Right lobe of liver (tissue), 6 donors: ENCODE measurements at regions not wholly inside any gene's neighbourhood (a gene's known extent, or its start where the extent isn't known, plus 50 kb on each side); places are given as distances from the start of the nearest gene placed in this dataset.

ENCODE experiments used
- ATAC-seq, 4 donors: fragments of 200-7000 bp; cut with Tn5 transposase; one replicate each; pipeline ENCODE4 v1.9.1; 2020; ENCODE audit warnings: mild to moderate bottlenecking in 4 of 4, moderate library complexity in 4 of 4
- DNase-seq, 3 donors: peaks; one replicate each; pipeline ENCODE4 v3.0.0-alpha.2; 2020
- H3K27ac ChIP-seq, 3 donors: fragments of 200-600 bp; one replicate each; pipeline ENCODE4 v1.8.0; 2022
- H3K27me3 ChIP-seq, 2 donors: fragments of 200-600 bp; one replicate each; pipeline ENCODE4 v1.8.0; 2022
- H3K36me3 ChIP-seq, 4 donors: fragments of 200-600 bp; sonication (generic) in 1 of 4; one replicate each; pipeline versions ENCODE4 v1.5.1 to v1.8.0; 2017 to 2022; ENCODE audit warnings: control low read depth in 1 of 4
- H3K4me1 ChIP-seq, 4 donors: fragments of 200-600 bp; sonication (generic) in 1 of 4; one replicate each; pipeline versions ENCODE4 v1.5.1 to v1.8.0; 2017 to 2022; ENCODE audit warnings: control low read depth in 1 of 4
- H3K4me3 ChIP-seq, 3 donors: fragments of 200-600 bp; one replicate each; pipeline ENCODE4 v1.8.0; 2022
- H3K9me3 ChIP-seq, 4 donors: fragments of 200-600 bp; sonication (generic) in 1 of 4; one replicate each; pipeline versions ENCODE4 v1.5.1 to v1.8.0; 2017 to 2022; ENCODE audit warnings: control low read depth in 1 of 4
- POLR2A ChIP-seq: fragments of 450-650 bp; IDR thresholded peaks from one replicate; pipeline ENCODE4 v1.6.1; 2017; ENCODE audit warnings: antibody characterized with exemption, mild to moderate bottlenecking
- WGBS: methylation state at CpG from one replicate; pipeline ENCODE4 v1.1.6; 2018; ENCODE audit warnings: low coverage, low lambda C conversion rate; ENCODE audit not compliant: insufficient coverage; ENCODE audit errors: missing lambda C conversion rate; 5-methylcytosine and 5-hydroxymethylcytosine counted together
- intact Hi-C, 2 donors: fragments of 100-400 bp; cut with DNase I; formaldehyde crosslinking; loops; one replicate each; pipeline versions ENCODE4 v1.11.2 to v1.14.1; 2022
- TF ChIP-seq, protein P1 (sequence below), 4 donors: fragments of 200-600 bp in 3 of 4; fragments of 450-650 bp in 1 of 4; IDR thresholded peaks; one replicate each; pipeline versions ENCODE4 v1.5.1 to v1.8.0; 2016 to 2022; ENCODE audit warnings: antibody characterized with exemption in 4 of 4, mild to moderate bottlenecking in 2 of 4
- donor health status: DM: no; HTN: yes; CAD: no.
- donor health status: DM: no; HTN: no; CAD: no.
- donor health status: DM: no; HTN: no; CAD: no.
- donor health status: DM: no; HTN: yes; CAD: no.
- donor health status: DM: no; HTN: yes; CAD: no.

DNA sequence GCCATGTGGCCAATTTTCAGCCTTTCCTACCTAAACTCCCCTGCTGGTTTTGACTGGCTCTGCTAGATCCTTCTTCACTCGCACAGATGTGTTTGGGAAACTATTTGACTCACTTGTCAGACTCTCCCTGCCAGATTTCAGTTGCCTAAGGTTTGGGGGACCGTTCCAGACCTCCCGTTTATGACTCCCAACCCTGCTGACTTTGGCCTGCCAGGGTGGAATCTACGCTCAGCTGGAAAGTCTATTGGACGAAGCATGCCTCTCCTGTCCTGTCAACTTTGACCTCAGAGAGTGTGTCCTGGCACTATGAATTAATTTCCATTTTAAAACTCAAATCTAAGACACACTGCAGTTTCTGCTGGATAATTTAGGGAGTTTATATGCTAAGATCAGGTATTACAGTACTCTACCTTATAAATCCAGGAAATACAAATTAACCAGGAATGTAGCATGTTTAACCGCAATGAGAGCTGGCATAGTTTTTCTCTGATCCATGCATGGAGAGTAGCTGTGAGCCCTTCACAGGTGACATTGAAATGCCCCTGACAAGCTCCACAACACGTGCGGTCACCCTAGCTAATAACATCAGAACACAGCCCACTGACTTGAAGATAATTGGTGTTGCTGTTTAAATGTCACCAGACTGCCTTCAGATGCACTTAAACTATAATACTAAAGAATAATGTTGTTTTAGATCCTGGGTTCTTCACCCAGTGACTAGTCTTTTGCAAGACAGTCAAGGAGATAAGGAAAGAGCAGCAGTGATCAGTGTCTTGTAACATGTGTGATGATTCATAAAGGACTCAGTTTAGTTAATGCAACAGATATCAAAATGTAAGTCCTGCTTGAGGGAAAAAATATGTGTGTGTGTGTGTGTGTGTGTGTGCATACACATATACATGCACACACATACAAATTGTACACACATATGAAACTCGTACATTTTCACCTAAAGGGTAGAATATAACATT lies 223.0 kb upstream of the MCTP2 start:
- Histone ChIP-seq H3K27ac (no peak overlapping the region), H3K4me1 (no peaks in the 10 kb centered on the region), H3K27me3 (no peaks in the 10 kb centered on the region), H3K9me3 (no peaks in the 10 kb centered on the region), H3K36me3 (no peaks in the 10 kb centered on the region), H3K4me3 (no peak overlapping the region)
- TF ChIP-seq, protein P1, sequence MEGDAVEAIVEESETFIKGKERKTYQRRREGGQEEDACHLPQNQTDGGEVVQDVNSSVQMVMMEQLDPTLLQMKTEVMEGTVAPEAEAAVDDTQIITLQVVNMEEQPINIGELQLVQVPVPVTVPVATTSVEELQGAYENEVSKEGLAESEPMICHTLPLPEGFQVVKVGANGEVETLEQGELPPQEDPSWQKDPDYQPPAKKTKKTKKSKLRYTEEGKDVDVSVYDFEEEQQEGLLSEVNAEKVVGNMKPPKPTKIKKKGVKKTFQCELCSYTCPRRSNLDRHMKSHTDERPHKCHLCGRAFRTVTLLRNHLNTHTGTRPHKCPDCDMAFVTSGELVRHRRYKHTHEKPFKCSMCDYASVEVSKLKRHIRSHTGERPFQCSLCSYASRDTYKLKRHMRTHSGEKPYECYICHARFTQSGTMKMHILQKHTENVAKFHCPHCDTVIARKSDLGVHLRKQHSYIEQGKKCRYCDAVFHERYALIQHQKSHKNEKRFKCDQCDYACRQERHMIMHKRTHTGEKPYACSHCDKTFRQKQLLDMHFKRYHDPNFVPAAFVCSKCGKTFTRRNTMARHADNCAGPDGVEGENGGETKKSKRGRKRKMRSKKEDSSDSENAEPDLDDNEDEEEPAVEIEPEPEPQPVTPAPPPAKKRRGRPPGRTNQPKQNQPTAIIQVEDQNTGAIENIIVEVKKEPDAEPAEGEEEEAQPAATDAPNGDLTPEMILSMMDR (IDR thresholded peaks at IDR 0.05) = no peak
- 54% methylated on average over 9 of the region's 9 CpGs for WGBS
- DNase-seq (no peak), ATAC-seq (no peak)
- intact Hi-C loops = no loop called here

DNA sequence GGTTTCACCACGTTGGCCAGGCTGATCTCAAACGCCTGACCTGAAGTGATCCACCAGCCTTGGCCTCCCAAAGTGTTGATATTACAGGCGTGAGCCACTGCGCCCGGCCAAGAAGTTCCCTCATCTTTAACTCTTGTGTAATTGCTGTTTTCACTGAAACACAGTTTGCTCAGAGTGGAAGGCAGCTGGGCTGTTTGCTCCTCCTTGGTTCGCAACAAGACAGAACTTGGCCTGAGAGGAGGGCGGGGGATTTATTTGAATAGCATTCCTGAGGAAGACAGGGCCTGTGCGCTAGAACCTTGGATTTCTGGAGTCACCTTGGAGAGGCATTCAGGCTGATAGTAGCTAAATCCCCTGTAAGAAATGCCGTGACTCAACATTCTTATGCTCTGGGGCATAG lies 226.7 kb upstream of the MCTP2 start:
- Histone ChIP-seq H3K4me1 (no peaks in the 10 kb centered on the region), H3K27ac (no peak overlapping the region), H3K4me3 (no peak overlapping the region), H3K27me3 (no peaks in the 10 kb centered on the region), H3K36me3 (no peaks in the 10 kb centered on the region), H3K9me3 (no peaks in the 10 kb centered on the region)
- TF ChIP-seq, protein P1 (IDR thresholded peaks at IDR 0.05) = no peak
- no peak for TF ChIP-seq POLR2A
- ATAC-seq = no peak
- intact Hi-C loops = no loop called here
- 68% methylated on average over 8 of the region's 9 CpGs for WGBS
- no peak for DNase-seq

DNA sequence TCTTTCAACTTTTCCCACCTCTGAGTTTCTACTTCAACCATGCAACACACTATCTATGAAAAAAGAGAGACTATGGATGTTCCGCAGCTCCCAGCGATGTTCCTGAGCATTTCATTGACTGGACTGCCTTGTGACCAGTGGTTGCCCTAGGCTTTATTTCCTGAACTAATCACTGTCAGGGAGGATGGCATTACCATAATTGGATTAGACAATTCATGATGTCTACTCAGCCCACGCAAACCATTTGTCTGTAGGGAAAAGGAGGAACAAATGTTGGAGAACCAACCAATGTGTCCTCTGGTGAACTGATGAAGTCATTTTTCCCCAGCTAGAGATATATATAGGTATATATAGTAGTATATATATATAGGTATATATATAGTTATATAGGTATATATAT lies 229.3 kb upstream of the MCTP2 start:
- WGBS = 84% methylated on average over 3 of the region's 3 CpGs
- no peaks in the 10 kb centered on the region for H3K27me3 ChIP-seq
- DNase-seq (no peak), ATAC-seq (no peak)
- TF ChIP-seq, protein P1 (IDR thresholded peaks at IDR 0.05) = no peak
- TF ChIP-seq POLR2A = no peak
- H3K36me3 ChIP-seq = no peaks in the 10 kb centered on the region
- H3K9me3 ChIP-seq = no peaks in the 10 kb centered on the region
- no peak overlapping the region for H3K27ac ChIP-seq
- intact Hi-C loops = no loop called here
- H3K4me3 ChIP-seq = no peak overlapping the region
- H3K4me1 ChIP-seq = no peaks in the 10 kb centered on the region

DNA sequence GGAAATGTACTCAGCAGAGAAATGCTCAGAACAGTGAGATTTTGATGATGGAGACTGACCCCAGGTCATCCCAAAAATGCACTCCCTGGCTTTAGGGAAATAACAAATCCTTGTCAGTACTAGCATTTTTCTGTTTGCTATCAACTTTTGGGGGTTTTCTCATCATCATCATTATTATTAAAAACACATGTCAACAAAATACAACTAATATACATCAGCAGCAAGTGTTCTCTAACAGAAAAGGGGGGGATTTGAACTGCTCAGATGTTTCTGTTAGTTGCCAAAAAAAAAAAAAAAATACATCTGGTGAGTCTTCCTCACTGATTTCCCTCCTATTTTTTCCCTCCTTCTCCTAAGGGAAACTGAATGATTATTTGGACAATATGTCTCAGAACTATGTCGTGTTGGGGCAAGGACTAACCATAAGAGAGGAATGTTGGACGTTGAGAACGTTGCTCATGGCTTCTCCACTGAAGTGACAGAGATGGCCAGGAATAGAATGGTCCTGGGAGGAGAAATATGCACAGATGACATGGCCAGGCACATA lies 230.0 kb upstream of the MCTP2 start:
- H3K27me3 ChIP-seq = no peaks in the 10 kb centered on the region
- no peak for DNase-seq

More for the DNA sequence above, 230.0 kb upstream of the MCTP2 start:
- intact Hi-C loops = no loop called here
- Histone ChIP-seq H3K9me3 (no peaks in the 10 kb centered on the region), H3K4me1 (no peaks in the 10 kb centered on the region), H3K4me3 (no peak overlapping the region), H3K36me3 (no peaks in the 10 kb centered on the region), H3K27ac (no peak overlapping the region)
- whole genome bisulfite sequencing = 37% methylated on average over 3 of the region's 3 CpGs
- no peak for ATAC-seq
- TF ChIP-seq POLR2A = no peak
- TF ChIP-seq, protein P1 (IDR thresholded peaks at IDR 0.05) = no peak
